ENCODE measurements at regions not wholly inside any gene's neighbourhood (a gene's known extent, or its start where the extent isn't known, plus 50 kb on each side); places are given as distances from the start of the nearest gene placed in this dataset.

- DNase-seq (no peak), ATAC-seq (ENCODE audit: low read depth in 2 of 2) (no peak)
- peaks cover 0 to 5% of the 10 kb centered on the region in 2 donors for H3K36me3 Mint-ChIP-seq
- H3K27ac Mint-ChIP-seq = peak overlapping the region in 4 of 6 donors; percentile 23 to 93 (median 78)
- peaks cover 54 to 74% (median 73%) of the 10 kb centered on the region in 3 donors for H3K4me1 Mint-ChIP-seq
- H3K4me3 Mint-ChIP-seq = peak overlapping the region in 7 of 8 donors; percentile 37 to 86 (median 62)
- H3K27me3 Mint-ChIP-seq = no peaks in the 10 kb centered on the region
- H3K9me3 Mint-ChIP-seq = peaks cover 0 to 5% (median 0%) of the 10 kb centered on the region in 7 donors
Observed at GRCh38 chr11:45078236-45079074, 68.0 kb upstream of the PRDM11 start.

- Mint-ChIP-seq H3K4me3 (peak overlapping the region in 7 of 8 donors; percentile 29 to 86 (median 72)), H3K9me3 (peaks cover 0 to 5% (median 0%) of the 10 kb centered on the region in 7 donors), H3K4me1 (peaks cover 58 to 74% (median 73%) of the 10 kb centered on the region in 3 donors), H3K36me3 (peaks cover 0 to 5% of the 10 kb centered on the region in 2 donors), H3K27ac (peak overlapping the region in 5 of 6 donors; percentile 23 to 93 (median 65)), H3K27me3 (no peaks in the 10 kb centered on the region)
- ATAC-seq (ENCODE audit: low read depth in 2 of 2) (no peak), DNase-seq (no peak)
Observed at GRCh38 chr11:45079075-45079444, 67.4 kb upstream of the PRDM11 start.

- Mint-ChIP-seq H3K27ac (peak overlapping the region in 5 of 6 donors; percentile 82 to 95 (median 94)), H3K36me3 (peaks cover 0 to 5% of the 10 kb centered on the region in 2 donors), H3K4me1 (peaks cover 60 to 75% (median 72%) of the 10 kb centered on the region in 3 donors), H3K27me3 (no peaks in the 10 kb centered on the region), H3K9me3 (peaks cover 0 to 5% (median 0%) of the 10 kb centered on the region in 7 donors), H3K4me3 (peak overlapping the region in 7 of 8 donors; percentile 61 to 86 (median 74))
- ATAC-seq (ENCODE audit: low read depth in 2 of 2) (no peak), DNase-seq (no peak)
Observed at GRCh38 chr11:45079567-45079942, 66.9 kb upstream of the PRDM11 start.

GRCh38 chr11:45079943-45080719, 66.3 kb upstream of the PRDM11 start:
- H3K4me1 Mint-ChIP-seq = peaks cover 55 to 76% (median 66%) of the 10 kb centered on the region in 3 donors
- peaks cover 0 to 5% (median 0%) of the 10 kb centered on the region in 7 donors for H3K9me3 Mint-ChIP-seq
- H3K4me3 Mint-ChIP-seq = peak overlapping the region in 7 of 8 donors; percentile 61 to 86 (median 74)
- DNase-seq (peak; percentile 63), ATAC-seq (ENCODE audit: low read depth in 2 of 2) (peak; percentile 64 to 66)
- H3K27ac Mint-ChIP-seq = peak overlapping the region; percentile 82 to 95 (median 94)
- H3K36me3 Mint-ChIP-seq = peaks cover 0 to 5% of the 10 kb centered on the region in 2 donors
- H3K27me3 Mint-ChIP-seq = no peaks in the 10 kb centered on the region

GRCh38 chr11:45082744-45083543, 63.5 kb upstream of the PRDM11 start:
- H3K4me3 Mint-ChIP-seq = peak overlapping the region; percentile 40 to 89 (median 69)

GRCh38 chr11:45083544-45084087, 62.8 kb upstream of the PRDM11 start:
- peaks cover 0 to 5% (median 0%) of the 10 kb centered on the region in 7 donors for H3K9me3 Mint-ChIP-seq
- peak overlapping the region in 5 of 8 donors; percentile 40 to 89 (median 70) for H3K4me3 Mint-ChIP-seq
- H3K36me3 Mint-ChIP-seq = peaks cover 0 to 5% of the 10 kb centered on the region in 2 donors
- peak overlapping the region in 5 of 6 donors; percentile 6 to 96 (median 92) for H3K27ac Mint-ChIP-seq
- no peaks in the 10 kb centered on the region for H3K27me3 Mint-ChIP-seq
- ATAC-seq (ENCODE audit: low read depth in 2 of 2) = peak in 1 of 2 donors; percentile 4
- peaks cover 64 to 87% (median 75%) of the 10 kb centered on the region in 3 donors for H3K4me1 Mint-ChIP-seq
- DNase-seq = no peak

More at GRCh38 chr11:45082744-45083543, 63.5 kb upstream of the PRDM11 start:
- peak; percentile 86 to 89 for ATAC-seq (ENCODE audit: low read depth in 2 of 2)
- no peaks in the 10 kb centered on the region for H3K27me3 Mint-ChIP-seq
- peaks cover 0 to 5% (median 0%) of the 10 kb centered on the region in 7 donors for H3K9me3 Mint-ChIP-seq
- peak; percentile 81 for DNase-seq
- peaks cover 0 to 5% of the 10 kb centered on the region in 2 donors for H3K36me3 Mint-ChIP-seq
- peak overlapping the region; percentile 54 to 96 (median 86) for H3K27ac Mint-ChIP-seq
- peaks cover 67 to 85% (median 81%) of the 10 kb centered on the region in 3 donors for H3K4me1 Mint-ChIP-seq

- no peaks in the 10 kb centered on the region for H3K27me3 Mint-ChIP-seq
- H3K4me3 Mint-ChIP-seq = no peak overlapping the region
- ATAC-seq (ENCODE audit: low read depth in 2 of 2) (no peak), DNase-seq (no peak)
- H3K36me3 Mint-ChIP-seq = peaks cover 0 to 5% of the 10 kb centered on the region in 2 donors
- peaks cover 0 to 5% (median 0%) of the 10 kb centered on the region in 7 donors for H3K9me3 Mint-ChIP-seq
- peak overlapping the region in 2 of 6 donors; percentile 43 to 52 for H3K27ac Mint-ChIP-seq
- H3K4me1 Mint-ChIP-seq = peaks cover 46 to 64% (median 63%) of the 10 kb centered on the region in 3 donors
Observed at GRCh38 chr11:45085646-45086501, 60.6 kb upstream of the PRDM11 start.

GRCh38 chr11:45086526-45086925, 59.9 kb upstream of the PRDM11 start:
- peaks cover 0 to 4% (median 0%) of the 10 kb centered on the region in 7 donors for H3K9me3 Mint-ChIP-seq
- H3K4me3 Mint-ChIP-seq = peak overlapping the region in 3 of 8 donors; percentile 26 to 59 (median 45)
- H3K27ac Mint-ChIP-seq = peak overlapping the region in 3 of 6 donors; percentile 43 to 81 (median 52)
- H3K4me1 Mint-ChIP-seq = peaks cover 41 to 62% (median 59%) of the 10 kb centered on the region in 3 donors
- H3K27me3 Mint-ChIP-seq = no peaks in the 10 kb centered on the region
- ATAC-seq (ENCODE audit: low read depth in 2 of 2) (no peak), DNase-seq (no peak)
- peaks cover 0 to 5% of the 10 kb centered on the region in 2 donors for H3K36me3 Mint-ChIP-seq

- peaks cover 42 to 62% (median 61%) of the 10 kb centered on the region in 3 donors for H3K4me1 Mint-ChIP-seq
- H3K27ac Mint-ChIP-seq = peak overlapping the region in 4 of 6 donors; percentile 29 to 74 (median 44)
- peak overlapping the region in 2 of 8 donors; percentile 45 to 60 for H3K4me3 Mint-ChIP-seq
Observed at GRCh38 chr11:45087086-45087899, 59.1 kb upstream of the PRDM11 start.

GRCh38 chr11:45087900-45088160, 58.6 kb upstream of the PRDM11 start:
- Mint-ChIP-seq H3K27me3 (no peaks in the 10 kb centered on the region), H3K4me1 (peaks cover 40 to 59% (median 58%) of the 10 kb centered on the region in 3 donors), H3K36me3 (no peaks in the 10 kb centered on the region), H3K9me3 (no peaks in the 10 kb centered on the region), H3K4me3 (peak overlapping the region in 2 of 8 donors; percentile 30 to 44), H3K27ac (peak overlapping the region in 2 of 6 donors; percentile 29 to 47)
- ATAC-seq (ENCODE audit: low read depth in 2 of 2) = no peak
- DNase-seq = no peak

More at GRCh38 chr11:45087086-45087899, 59.1 kb upstream of the PRDM11 start:
- ATAC-seq (ENCODE audit: low read depth in 2 of 2) (peak in 1 of 2 donors; percentile 34), DNase-seq (peak; percentile 38)
- peaks cover 0 to 4% (median 0%) of the 10 kb centered on the region in 7 donors for H3K9me3 Mint-ChIP-seq
- no peaks in the 10 kb centered on the region for H3K27me3 Mint-ChIP-seq
- H3K36me3 Mint-ChIP-seq = peaks cover 0 to 5% of the 10 kb centered on the region in 2 donors

- DNase-seq (no peak), ATAC-seq (ENCODE audit: low read depth in 2 of 2) (no peak)
- Mint-ChIP-seq H3K27me3 (peaks cover 0 to 7% (median 0%) of the 10 kb centered on the region in 3 donors), H3K27ac (peak overlapping the region in 1 of 6 donors; percentile 11), H3K4me1 (peaks cover 41 to 58% (median 58%) of the 10 kb centered on the region in 3 donors), H3K9me3 (no peaks in the 10 kb centered on the region), H3K36me3 (no peaks in the 10 kb centered on the region), H3K4me3 (no peak overlapping the region)
Observed at GRCh38 chr11:45089251-45089650, 57.2 kb upstream of the PRDM11 start.

Measured in naive B cell (primary cell).